OCI-LY7 (cell line): ENCODE measurements at regions not wholly inside any gene's neighbourhood (a gene's known extent, or its start where the extent isn't known, plus 50 kb on each side); places are given as distances from the start of the nearest gene placed in this dataset.

Source experiments
- BruUV-seq: library from RNA; stranded (reverse); fragments of 400-500 nt; replicated peaks from 2 replicates; lab custom pipeline; 2021; lab: Mats Ljungman, UMichigan
- CTCF ChIA-PET: fragments of 300-600 bp; sonication (Branson Sonifier 250); formaldehyde crosslinking; loops from one replicate; lab custom pipeline; 2022; ENCODE audit warnings: antibody characterized with exemption; ENCODE audit not compliant: unreplicated experiment; lab: Charles Lee
- POLR2A ChIA-PET: fragments of 300-600 bp; sonication (Branson Sonifier 250); formaldehyde crosslinking; loops from one replicate; lab custom pipeline; 2022; ENCODE audit warnings: antibody characterized with exemption; lab: Charles Lee
- DNase-seq: peaks from one replicate; pipeline ENCODE4 v3.0.0-alpha.2; 2015; ENCODE audit warnings: low spot score
- H2AFZ ChIP-seq: fragments of 200-600 bp; sonication (generic), shearing (Covaris generic); 2 replicates; pipeline ENCODE4 v1.6.1; 2014; ENCODE audit warnings: mild to moderate bottlenecking, antibody characterized with exemption, low read length, moderate library complexity
- H3K27ac ChIP-seq: fragments of 200-600 bp; sonication (generic); 2 replicates; pipeline ENCODE4 v1.5.1; 2014; ENCODE audit warnings: mixed run types, low read depth, mild to moderate bottlenecking, moderate library complexity, low read length, inconsistent platforms; ENCODE audit not compliant: poor library complexity, severe bottlenecking
- H3K36me3 ChIP-seq: fragments of 200-600 bp; sonication (generic); 2 replicates; pipeline ENCODE4 v1.6.1; 2014; ENCODE audit warnings: mild to moderate bottlenecking, antibody characterized with exemption, low read length, moderate library complexity, mixed read lengths; ENCODE audit not compliant: insufficient read depth
- H3K4me1 ChIP-seq: fragments of 200-600 bp; sonication (generic); 2 replicates; pipeline ENCODE4 v1.5.1; 2014; ENCODE audit warnings: mild to moderate bottlenecking, low read length; ENCODE audit not compliant: insufficient read depth, poor library complexity, severe bottlenecking
- H3K4me2 ChIP-seq: fragments of 200-600 bp; sonication (generic); 2 replicates; pipeline ENCODE4 v1.6.1; 2014; ENCODE audit warnings: mild to moderate bottlenecking, low read length
- H3K4me3 ChIP-seq: fragments of 200-600 bp; sonication (generic); 2 replicates; pipeline ENCODE4 v1.5.1; 2014; ENCODE audit warnings: mild to moderate bottlenecking, low read depth, low read length; ENCODE audit not compliant: poor library complexity, severe bottlenecking
- H3K79me2 ChIP-seq: fragments of 200-600 bp; sonication (generic); 2 replicates; pipeline ENCODE4 v1.6.1; 2016; ENCODE audit warnings: low read depth, mild to moderate bottlenecking, low read length, moderate library complexity, mixed read lengths; ENCODE audit not compliant: insufficient read depth
- H3K9me2 ChIP-seq: fragments of 200-600 bp; sonication (generic); 2 replicates; pipeline ENCODE4 v1.6.1; 2016; ENCODE audit warnings: mild to moderate bottlenecking, low read length, mixed read lengths; ENCODE audit not compliant: insufficient read depth
- H3K9me3 ChIP-seq: fragments of 200-600 bp; sonication (generic); 2 replicates; pipeline ENCODE4 v1.6.1; 2014; ENCODE audit warnings: mild to moderate bottlenecking, mixed run types, low read length, mixed read lengths
- H4K20me1 ChIP-seq: fragments of 200-600 bp; sonication (generic); 2 replicates; pipeline ENCODE4 v1.6.1; 2014; ENCODE audit warnings: mild to moderate bottlenecking, antibody characterized with exemption, low read length, moderate library complexity, mixed read lengths; ENCODE audit not compliant: insufficient read depth
- EZH2phosphoT487 ChIP-seq: fragments of 200-600 bp; sonication (generic); IDR thresholded peaks from 2 replicates; pipeline ENCODE4 v1.6.1; 2018; ENCODE audit warnings: low read depth, borderline replicate concordance, mild to moderate bottlenecking, mixed run types, antibody characterized with exemption, low read length, moderate library complexity, mixed read lengths
- intact Hi-C: fragments of 100-400 bp; cut with micrococcal nuclease; formaldehyde crosslinking; loops from one replicate; pipeline ENCODE4 v1.10.0; 2022; ENCODE audit not compliant: unreplicated experiment
- TF ChIP-seq, protein P1 (sequence below): fragments of 200-600 bp; sonication (generic); conservative IDR thresholded peaks from 2 replicates; pipeline ENCODE4 v1.5.1; 2014; ENCODE audit warnings: mild to moderate bottlenecking, antibody characterized with exemption, low read length, moderate library complexity, mixed read lengths

DNA sequence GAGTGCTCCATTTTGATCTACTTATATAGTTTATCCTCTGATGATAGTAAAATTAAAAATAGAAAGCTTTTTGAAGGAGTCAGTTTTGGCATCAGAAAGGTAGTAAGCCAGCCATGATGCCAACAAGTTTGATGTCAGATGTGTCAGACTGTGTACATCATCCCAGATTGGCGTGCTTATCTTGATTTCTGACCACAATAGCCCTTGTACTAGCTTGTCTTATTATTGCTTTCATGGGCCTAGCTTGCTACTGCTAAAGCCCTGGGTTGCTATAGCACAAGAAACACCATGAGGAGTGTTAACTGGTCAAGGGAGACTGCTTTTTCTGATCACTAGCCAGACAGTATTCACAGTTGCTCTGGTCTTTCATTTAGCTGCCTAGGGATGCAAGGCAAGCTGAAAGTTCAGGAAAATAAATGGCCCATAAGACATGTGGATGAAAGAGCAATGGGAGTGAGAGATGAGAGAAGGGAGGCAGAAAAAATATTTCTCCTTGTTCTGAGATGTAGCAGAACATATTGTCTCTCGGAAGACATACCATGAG lies 1038.5 kb downstream of the JRKL start:
- TF ChIP-seq EZH2phosphoT487: no peak
- TF ChIP-seq, protein P1, sequence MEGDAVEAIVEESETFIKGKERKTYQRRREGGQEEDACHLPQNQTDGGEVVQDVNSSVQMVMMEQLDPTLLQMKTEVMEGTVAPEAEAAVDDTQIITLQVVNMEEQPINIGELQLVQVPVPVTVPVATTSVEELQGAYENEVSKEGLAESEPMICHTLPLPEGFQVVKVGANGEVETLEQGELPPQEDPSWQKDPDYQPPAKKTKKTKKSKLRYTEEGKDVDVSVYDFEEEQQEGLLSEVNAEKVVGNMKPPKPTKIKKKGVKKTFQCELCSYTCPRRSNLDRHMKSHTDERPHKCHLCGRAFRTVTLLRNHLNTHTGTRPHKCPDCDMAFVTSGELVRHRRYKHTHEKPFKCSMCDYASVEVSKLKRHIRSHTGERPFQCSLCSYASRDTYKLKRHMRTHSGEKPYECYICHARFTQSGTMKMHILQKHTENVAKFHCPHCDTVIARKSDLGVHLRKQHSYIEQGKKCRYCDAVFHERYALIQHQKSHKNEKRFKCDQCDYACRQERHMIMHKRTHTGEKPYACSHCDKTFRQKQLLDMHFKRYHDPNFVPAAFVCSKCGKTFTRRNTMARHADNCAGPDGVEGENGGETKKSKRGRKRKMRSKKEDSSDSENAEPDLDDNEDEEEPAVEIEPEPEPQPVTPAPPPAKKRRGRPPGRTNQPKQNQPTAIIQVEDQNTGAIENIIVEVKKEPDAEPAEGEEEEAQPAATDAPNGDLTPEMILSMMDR: no peak
- no peak overlapping the region for H3K4me2 ChIP-seq
- H2AFZ ChIP-seq: no peak overlapping the region
- no peaks in the 10 kb centered on the region for H3K36me3 ChIP-seq
- ChIA-PET POLR2A (interaction anchor here (0.6 kb wide), 1 partner anchor 40 kb away, joined by 3 read pairs; no protein-coding TSS in a partner anchor), CTCF (no interaction called here)
- BruUV-seq: no TSS peak
- no peaks in the 10 kb centered on the region for H3K79me2 ChIP-seq
- intact Hi-C loops: no loop called here
- no peaks in the 10 kb centered on the region for H3K9me2 ChIP-seq
- DNase-seq: no peak
- no peak overlapping the region for H3K4me3 ChIP-seq
- no peaks in the 10 kb centered on the region for H4K20me1 ChIP-seq
- H3K9me3 ChIP-seq: no peaks in the 10 kb centered on the region
- H3K27ac ChIP-seq: no peak overlapping the region
- no peaks in the 10 kb centered on the region for H3K4me1 ChIP-seq

- Histone ChIP-seq H3K4me1 (no peaks in the 10 kb centered on the region), H2AFZ (no peak overlapping the region), H3K9me3 (no peaks in the 10 kb centered on the region), H3K4me3 (no peak overlapping the region), H3K4me2 (no peak overlapping the region), H3K9me2 (no peaks in the 10 kb centered on the region), H3K36me3 (no peaks in the 10 kb centered on the region), H3K79me2 (no peaks in the 10 kb centered on the region), H4K20me1 (no peaks in the 10 kb centered on the region), H3K27ac (no peak overlapping the region)
- POLR2A ChIA-PET: interaction anchor here (0.8 kb wide), 1 partner anchor 8 kb away, joined by 3 read pairs; no protein-coding TSS in a partner anchor
- CTCF ChIA-PET: no interaction called here
- no peak for DNase-seq
- no TSS peak for BruUV-seq
- TF ChIP-seq, protein P1: no peak
- TF ChIP-seq EZH2phosphoT487: no peak
- intact Hi-C loops: no loop called here
Measured at GRCh38 chr11:97430877-97431276, 1041.1 kb downstream of the JRKL start.

DNA sequence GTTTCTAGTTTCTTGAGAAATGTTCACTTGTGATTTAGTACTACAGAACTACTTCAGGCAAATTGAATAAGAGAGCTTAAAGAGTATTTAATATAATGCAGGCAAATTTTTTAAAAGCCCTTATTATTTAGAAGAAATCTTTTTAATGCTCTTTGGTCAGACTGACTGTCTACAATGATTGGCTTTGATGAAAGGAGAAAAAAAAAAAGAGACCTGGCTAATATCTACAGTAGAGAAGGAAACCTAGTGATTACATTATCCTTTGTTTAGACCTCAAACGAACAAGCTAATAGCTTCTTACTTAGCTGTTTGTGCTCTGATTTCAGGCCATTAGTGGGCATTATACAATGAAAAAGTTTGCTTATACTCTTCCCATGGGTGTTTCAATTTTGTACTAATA lies 1043.1 kb downstream of the JRKL start:
- H3K27ac ChIP-seq: no peak overlapping the region
- intact Hi-C loops: no loop called here
- no peaks in the 10 kb centered on the region for H3K9me2 ChIP-seq
- H3K4me3 ChIP-seq: no peak overlapping the region
- no peaks in the 10 kb centered on the region for H4K20me1 ChIP-seq
- H3K4me2 ChIP-seq: no peak overlapping the region
- DNase-seq: no peak
- POLR2A ChIA-PET: no interaction called here
- BruUV-seq: no TSS peak
- no peaks in the 10 kb centered on the region for H3K36me3 ChIP-seq
- H3K79me2 ChIP-seq: no peaks in the 10 kb centered on the region
- TF ChIP-seq EZH2phosphoT487: no peak
- TF ChIP-seq, protein P1: no peak
- no peak overlapping the region for H2AFZ ChIP-seq
- H3K4me1 ChIP-seq: no peaks in the 10 kb centered on the region
- no peaks in the 10 kb centered on the region for H3K9me3 ChIP-seq
- CTCF ChIA-PET: no interaction called here
